Kidney glomerular epithelial cell (primary cell): ENCODE measurements at regions not wholly inside any gene's neighbourhood (a gene's known extent, or its start where the extent isn't known, plus 50 kb on each side); places are given as distances from the start of the nearest gene placed in this dataset.

ENCODE experiments used
- DNase-seq: peaks from one replicate; lab custom pipeline; 2025; lab: John Stamatoyannopoulos, UW

GRCh38 chr2:106941372-106941993, 55.5 kb upstream of the ST6GAL2 start:
- DNase-seq = no peak

DNA sequence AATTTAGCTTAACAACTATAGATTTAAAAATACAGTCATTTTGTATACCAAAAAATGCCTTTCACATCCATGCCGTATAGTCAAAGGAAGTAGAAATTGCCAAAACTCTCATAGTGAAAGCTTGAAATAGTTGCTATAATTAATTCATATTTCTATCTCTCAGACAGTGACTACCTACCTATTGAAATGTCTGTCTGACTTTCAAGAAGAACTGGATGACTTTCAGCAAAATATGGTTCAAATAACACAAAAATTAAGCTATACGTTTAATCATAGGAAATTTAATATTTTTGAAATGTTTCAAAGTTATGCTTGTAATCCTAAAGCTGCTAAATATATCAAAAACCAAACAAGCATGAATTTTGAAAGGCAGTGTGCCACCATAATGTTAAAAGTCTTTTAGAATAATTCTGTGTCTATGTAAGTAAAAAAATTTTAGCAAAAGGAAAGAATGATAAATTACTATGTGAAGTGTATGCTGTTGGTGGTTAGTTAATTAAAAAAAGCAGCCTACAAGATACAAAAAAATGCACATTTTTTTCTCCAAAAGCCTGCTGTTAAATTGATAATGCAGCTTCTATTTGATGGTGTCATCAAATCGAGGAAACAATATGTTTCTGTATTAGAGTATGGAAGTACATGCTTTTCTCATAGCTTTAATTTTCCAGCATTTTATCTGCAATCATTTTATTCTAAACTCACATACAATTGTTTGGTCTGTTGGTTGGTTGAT, 57.7 kb upstream of the ST6GAL2 start:
- DNase-seq = no peak

DNA sequence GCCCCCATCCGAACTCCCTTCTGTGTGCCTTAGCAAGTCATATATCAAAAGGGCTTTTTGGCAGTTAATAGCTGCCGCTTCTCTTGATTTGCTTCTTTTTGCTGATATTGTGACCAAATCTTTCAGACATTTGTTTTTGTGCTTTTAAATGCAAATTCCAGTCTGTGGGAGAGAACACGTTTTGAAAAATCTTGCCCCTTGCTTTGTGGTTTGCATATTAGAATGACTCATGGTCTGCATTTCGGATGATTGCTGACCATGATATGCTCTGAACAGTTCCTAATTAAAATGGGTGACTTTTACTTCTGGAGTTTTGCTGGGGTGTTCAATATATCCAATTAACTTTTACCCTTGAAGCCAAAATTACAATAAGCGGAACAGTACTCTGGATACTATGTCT, 58.2 kb upstream of the ST6GAL2 start:
- DNase-seq = no peak

GRCh38 chr2:106948540-106948939, 62.6 kb upstream of the ST6GAL2 start:
- no peak for DNase-seq

- no peak for DNase-seq
Measured at GRCh38 chr2:106953236-106953635, 67.3 kb upstream of the ST6GAL2 start.

DNA sequence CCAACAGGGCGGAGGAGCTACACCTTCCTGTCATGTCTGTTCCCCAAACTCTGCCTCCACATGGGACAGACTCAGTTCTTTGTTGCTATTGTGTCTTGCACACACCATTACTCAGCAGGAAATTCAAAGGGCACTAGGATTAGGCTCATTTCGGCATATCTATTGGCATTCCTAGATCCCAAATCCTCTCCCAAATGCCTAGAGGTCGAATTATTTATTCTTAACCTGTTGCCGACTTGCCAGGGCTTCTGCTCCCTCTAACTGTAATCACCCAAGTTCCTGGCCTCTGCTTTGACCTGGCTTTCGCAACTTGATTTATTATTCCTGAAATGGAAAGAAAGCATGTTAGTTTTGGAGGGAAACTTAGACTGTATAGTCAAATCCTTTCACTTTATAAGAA, 67.8 kb upstream of the ST6GAL2 start:
- DNase-seq = no peak

- DNase-seq = no peak
Measured at GRCh38 chr2:106954304-106954703, 68.3 kb upstream of the ST6GAL2 start.

GRCh38 chr2:106956416-106956815, 70.4 kb upstream of the ST6GAL2 start:
- DNase-seq = no peak

DNA sequence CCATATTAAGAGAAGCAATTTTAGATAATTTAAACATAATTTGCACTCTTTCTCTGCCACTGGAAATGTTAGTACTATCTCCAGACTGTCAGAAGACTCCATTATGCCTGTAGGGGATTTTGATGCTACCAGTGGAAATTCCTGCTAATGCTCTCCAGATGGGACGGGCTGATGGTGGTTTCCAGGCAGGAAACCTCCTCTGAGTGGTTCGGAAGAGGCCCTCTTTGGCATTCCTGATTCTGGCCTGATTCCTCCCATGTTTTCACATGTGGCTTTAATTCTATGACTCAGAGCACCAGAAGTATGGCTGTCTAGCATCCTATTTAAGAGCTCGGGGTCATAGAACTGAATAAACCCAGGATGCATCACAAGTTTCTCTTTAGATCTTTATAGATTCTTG, 70.9 kb upstream of the ST6GAL2 start:
- no peak for DNase-seq

DNA sequence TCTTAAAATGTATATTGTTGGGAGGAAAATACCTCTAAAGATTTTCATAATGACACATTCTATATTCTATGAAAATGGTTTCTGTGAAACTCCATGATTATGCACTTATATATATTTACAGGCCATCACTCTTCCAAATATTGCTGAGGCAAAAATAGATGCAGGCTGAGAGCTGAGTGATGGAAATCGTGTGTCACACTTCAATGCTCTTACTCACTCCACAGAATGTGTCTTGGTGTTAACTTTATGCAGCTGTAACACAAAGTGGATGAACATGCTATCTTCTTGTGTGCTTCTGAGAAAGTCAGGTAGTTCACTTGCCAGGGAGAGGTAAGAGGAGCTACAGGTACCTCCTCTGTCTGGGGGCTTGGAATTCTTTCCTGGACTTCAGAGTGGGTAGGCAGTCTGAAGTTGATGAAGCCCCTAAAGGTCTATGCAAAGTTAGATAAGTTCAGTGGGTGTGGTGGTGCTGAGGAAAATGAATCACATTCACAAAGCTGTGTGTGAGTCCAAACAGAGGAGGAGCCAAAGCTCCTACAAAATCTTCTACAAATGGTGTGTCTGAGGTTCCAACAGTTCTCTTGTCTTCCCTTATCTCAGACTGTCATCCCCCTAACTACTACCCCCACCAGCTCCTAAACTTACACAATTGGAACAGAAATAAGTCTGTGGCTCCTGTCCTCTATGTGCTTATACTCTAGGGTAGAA, 74.2 kb upstream of the ST6GAL2 start:
- DNase-seq = no peak

DNA sequence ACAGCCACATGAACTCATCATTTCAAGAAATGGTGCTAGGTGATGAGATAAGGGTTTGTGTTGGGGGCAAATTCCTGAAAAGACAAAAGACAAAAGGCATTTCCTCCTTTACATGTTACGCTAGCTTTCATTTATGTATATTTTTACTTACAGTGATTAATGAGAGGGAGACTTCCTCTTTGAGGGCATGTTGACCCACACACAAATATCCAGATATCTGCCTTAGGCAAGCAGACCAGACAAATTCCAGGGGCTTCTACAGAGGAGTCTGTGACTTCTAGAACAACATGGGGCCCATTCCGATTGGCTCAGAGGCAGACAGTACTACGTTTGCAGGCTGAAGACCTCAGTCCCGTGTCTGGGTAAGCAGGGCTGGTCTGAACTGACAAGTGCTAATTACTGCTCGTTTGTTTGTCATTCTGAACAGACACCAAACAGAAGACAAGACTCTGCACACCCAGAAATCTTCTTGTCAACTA, 74.8 kb upstream of the ST6GAL2 start:
- no peak for DNase-seq

DNA sequence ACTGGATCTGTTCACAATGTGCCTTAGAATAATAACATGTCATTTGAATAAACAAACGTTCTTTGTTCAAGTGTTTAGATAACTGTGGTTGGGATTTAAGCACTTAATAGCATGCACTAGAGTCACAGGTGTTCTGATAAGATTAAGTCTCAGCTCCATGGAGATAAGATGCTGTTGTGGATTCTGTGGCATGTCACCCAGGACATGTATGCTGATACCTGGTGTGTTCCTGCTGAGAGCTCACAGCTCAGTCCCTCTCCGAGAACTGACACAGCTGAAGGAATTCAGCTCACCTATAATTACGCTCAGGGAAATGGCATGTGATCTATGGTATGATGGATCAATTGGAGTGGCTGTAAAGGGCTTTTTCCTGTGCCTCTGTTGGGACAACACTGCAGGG, 75.4 kb upstream of the ST6GAL2 start:
- no peak for DNase-seq

GRCh38 chr2:106963156-106963555, 77.2 kb upstream of the ST6GAL2 start:
- DNase-seq = no peak

DNA sequence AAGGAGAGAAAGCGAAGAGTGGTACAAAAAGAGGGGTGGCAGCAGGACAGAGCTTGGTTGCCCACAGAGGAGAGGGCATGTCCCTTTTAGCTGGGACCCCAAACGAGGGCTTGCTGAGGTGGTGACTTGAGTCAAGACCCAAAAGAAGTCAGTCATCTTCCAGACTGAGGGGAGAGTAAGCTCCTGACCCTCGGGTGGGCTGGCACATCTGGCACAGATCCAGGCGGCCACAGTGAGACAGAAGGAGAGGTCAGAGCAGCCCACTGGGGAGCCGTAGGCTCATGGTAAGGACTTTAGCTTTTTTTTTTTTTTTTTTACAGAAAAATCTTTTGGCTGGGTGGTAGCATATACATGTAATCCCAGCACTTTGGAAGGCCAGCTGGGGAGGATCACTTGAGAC, 77.9 kb upstream of the ST6GAL2 start:
- DNase-seq = no peak

DNA sequence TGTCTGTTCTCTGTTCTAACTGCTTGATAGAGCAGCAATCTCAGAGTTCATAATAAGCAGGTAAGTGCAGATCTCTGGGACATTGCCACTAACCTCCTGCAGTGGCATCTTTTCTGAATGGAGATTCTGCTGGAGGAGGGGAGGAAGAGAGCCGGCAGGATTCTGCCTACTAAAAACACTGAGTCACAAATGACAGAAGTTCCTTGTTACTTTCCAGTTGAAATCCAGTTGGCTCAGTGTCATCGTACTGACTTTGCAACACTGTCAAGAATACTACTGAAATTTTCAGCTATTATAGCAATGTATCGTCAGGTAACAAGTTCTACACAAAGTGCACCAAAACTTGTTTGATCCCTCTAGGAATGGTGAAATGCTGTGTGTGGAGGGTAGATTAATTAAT, 79.6 kb upstream of the ST6GAL2 start:
- DNase-seq = no peak

DNA sequence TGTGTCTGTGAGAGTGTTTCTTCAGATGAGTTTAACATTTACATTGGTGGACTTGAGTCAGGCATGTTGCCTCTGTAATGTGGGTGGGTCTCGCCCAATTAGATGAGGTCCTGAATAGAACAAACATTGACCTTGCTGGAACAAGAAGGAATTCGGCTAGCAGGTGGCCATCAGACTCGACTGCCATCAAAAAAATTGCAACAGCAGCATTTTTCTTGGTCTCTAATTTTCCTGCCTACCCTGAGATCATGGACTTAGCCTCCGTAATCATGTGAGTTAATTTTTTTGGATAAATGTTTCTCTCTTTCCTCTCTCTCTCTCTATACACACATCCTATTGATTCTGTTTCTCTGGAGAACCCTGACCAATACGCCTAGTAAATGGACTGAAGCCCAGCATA, 83.8 kb upstream of the ST6GAL2 start:
- no peak for DNase-seq

- DNase-seq = peak; percentile 31
Measured at GRCh38 chr2:106970471-106971261, 84.7 kb upstream of the ST6GAL2 start.

DNA sequence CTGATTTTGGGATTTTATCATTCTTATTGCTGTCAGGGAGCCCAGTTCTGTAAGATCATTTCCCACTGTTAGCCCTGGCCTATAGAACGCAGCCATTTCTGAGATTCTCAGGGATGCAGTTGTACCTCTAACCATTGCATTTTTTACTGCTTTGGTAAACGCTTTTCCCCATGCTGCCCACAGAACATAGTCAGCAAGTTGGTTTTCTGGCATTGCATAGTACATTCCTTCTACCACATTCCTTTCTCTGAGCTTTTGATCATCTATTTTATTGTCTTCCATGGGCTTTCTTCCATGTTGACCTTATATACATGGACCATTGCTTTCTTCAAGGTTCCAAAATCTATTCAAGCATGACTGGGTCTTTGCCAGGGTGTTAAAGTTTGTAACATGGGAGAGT, 86.8 kb upstream of the ST6GAL2 start:
- DNase-seq = peak; percentile 67

GRCh38 chr2:106974891-106975290, 88.9 kb upstream of the ST6GAL2 start:
- no peak for DNase-seq

DNA sequence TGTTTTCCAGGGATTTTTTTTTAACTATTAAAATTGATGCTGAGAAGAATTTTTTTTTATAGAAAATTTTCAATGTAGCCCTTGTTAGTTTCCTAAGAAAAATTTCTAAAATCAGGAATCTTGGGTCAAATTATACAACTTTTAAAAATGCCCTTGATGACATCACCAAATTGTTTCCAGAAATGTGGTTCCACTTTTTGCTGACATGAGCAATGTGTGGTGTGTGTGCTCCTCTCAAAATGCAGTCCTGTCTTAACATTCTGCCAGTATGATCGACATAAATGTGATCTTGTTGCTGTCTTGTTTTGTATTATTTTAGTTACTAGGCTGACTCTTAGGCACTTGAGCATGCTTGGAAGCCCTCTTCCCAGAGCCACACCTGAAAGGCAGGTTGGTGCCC, 89.7 kb upstream of the ST6GAL2 start:
- DNase-seq = no peak

GRCh38 chr2:106976548-106976947, 90.6 kb upstream of the ST6GAL2 start:
- no peak for DNase-seq

DNA sequence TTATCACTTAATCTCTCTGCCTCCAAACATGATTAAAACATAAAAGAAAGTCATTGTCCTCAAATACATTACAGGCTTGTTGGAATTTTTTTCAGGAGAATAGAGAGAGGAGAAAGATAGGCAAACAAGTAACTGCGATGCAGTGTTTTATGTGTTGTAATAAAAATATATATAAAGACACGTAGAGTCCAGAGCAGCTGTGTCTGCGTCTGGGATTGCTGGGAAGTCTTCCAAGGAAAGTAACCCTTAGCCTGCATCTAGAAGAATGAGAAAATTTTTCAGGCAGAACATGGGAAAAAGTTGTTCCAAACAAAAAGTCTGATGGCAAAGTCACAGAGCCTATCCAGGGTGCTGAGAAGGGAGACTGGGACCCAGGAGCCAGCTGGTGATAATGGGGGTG, 91.8 kb upstream of the ST6GAL2 start:
- no peak for DNase-seq
